ENCODE measurements at regions not wholly inside any gene's neighbourhood (a gene's known extent, or its start where the extent isn't known, plus 50 kb on each side); places are given as distances from the start of the nearest gene placed in this dataset.
"Not testable (repeated sequence)": the region's sequence is repeated elsewhere in the genome, so short reads cannot be mapped to it uniquely, and the experiment has no call there.

- ATAC-seq: no peak
- H3K27me3 Mint-ChIP-seq: no peaks in the 10 kb centered on the region
- DNase-seq: no peak
- H3K36me3 Mint-ChIP-seq (ENCODE audit: low read depth): no peaks in the 10 kb centered on the region
- no peak overlapping the region for H3K27ac Mint-ChIP-seq
- no peaks in the 10 kb centered on the region for H3K4me1 Mint-ChIP-seq
- H3K9me3 ChIP-seq (ENCODE audit: control insufficient read depth, low read length, poor library complexity, severe bottlenecking): no peaks in the 10 kb centered on the region
- H3K4me3 Mint-ChIP-seq: no peak overlapping the region
Observed at GRCh38 chrX:121349263-121349662, 301.9 kb downstream of the GLUD2 start.

GRCh38 chrX:121356139-121356849 lies 308.9 kb downstream of the GLUD2 start:
- H3K9me3 ChIP-seq (ENCODE audit: control insufficient read depth, low read length, poor library complexity, severe bottlenecking): no peaks in the 10 kb centered on the region
- ATAC-seq (no peak), DNase-seq (no peak)
- H3K27me3 Mint-ChIP-seq: no peaks in the 10 kb centered on the region
- H3K4me3 Mint-ChIP-seq: no peak overlapping the region
- H3K27ac Mint-ChIP-seq: no peak overlapping the region
- H3K36me3 Mint-ChIP-seq (ENCODE audit: low read depth): no peaks in the 10 kb centered on the region
- H3K4me1 Mint-ChIP-seq: no peaks in the 10 kb centered on the region

- no peaks in the 10 kb centered on the region for H3K36me3 Mint-ChIP-seq (ENCODE audit: low read depth)
- DNase-seq (no peak), ATAC-seq (no peak)
- no peak overlapping the region for H3K27ac Mint-ChIP-seq
- no peaks in the 10 kb centered on the region for H3K27me3 Mint-ChIP-seq
- no peaks in the 10 kb centered on the region for H3K4me1 Mint-ChIP-seq
- no peak overlapping the region for H3K4me3 Mint-ChIP-seq
- H3K9me3 ChIP-seq (ENCODE audit: control insufficient read depth, low read length, poor library complexity, severe bottlenecking): no peaks in the 10 kb centered on the region
Observed at GRCh38 chrX:121356850-121357171, 309.4 kb downstream of the GLUD2 start.

- Mint-ChIP-seq H3K27ac (no peak overlapping the region), H3K36me3 (ENCODE audit: low read depth) (no peaks in the 10 kb centered on the region), H3K4me3 (no peak overlapping the region), H3K4me1 (no peaks in the 10 kb centered on the region), H3K27me3 (no peaks in the 10 kb centered on the region)
- no peak for DNase-seq
- no peaks in the 10 kb centered on the region for H3K9me3 ChIP-seq (ENCODE audit: control insufficient read depth, low read length, poor library complexity, severe bottlenecking)
- ATAC-seq: no peak
Observed at GRCh38 chrX:121360280-121360679, 312.9 kb downstream of the GLUD2 start.

GRCh38 chrX:121365572-121366161 lies 318.3 kb downstream of the GLUD2 start:
- Mint-ChIP-seq H3K4me1 (no peaks in the 10 kb centered on the region), H3K36me3 (ENCODE audit: low read depth) (no peaks in the 10 kb centered on the region), H3K4me3 (no peak overlapping the region), H3K27ac (no peak overlapping the region), H3K27me3 (no peaks in the 10 kb centered on the region)
- no peaks in the 10 kb centered on the region for H3K9me3 ChIP-seq (ENCODE audit: control insufficient read depth, low read length, poor library complexity, severe bottlenecking)
- ATAC-seq (no peak), DNase-seq (no peak)

GRCh38 chrX:121374471-121374870 lies 327.1 kb downstream of the GLUD2 start:
- Mint-ChIP-seq H3K4me3 (no peak overlapping the region), H3K4me1 (no peaks in the 10 kb centered on the region), H3K27ac (no peak overlapping the region), H3K36me3 (ENCODE audit: low read depth) (no peaks in the 10 kb centered on the region), H3K27me3 (no peaks in the 10 kb centered on the region)
- DNase-seq: no peak
- no peak for ATAC-seq
- no peaks in the 10 kb centered on the region for H3K9me3 ChIP-seq (ENCODE audit: control insufficient read depth, low read length, poor library complexity, severe bottlenecking)

- H3K9me3 ChIP-seq (ENCODE audit: control insufficient read depth, low read length, poor library complexity, severe bottlenecking); H3K4me1 Mint-ChIP-seq; H3K27me3 Mint-ChIP-seq; DNase-seq; H3K27ac Mint-ChIP-seq; H3K36me3 Mint-ChIP-seq (ENCODE audit: low read depth); H3K4me3 Mint-ChIP-seq; ATAC-seq: not testable (repeated sequence)
Observed at GRCh38 chrX:121381915-121382314, 334.5 kb downstream of the GLUD2 start.

- no peaks in the 10 kb centered on the region for H3K27me3 Mint-ChIP-seq
- H3K36me3 Mint-ChIP-seq (ENCODE audit: low read depth): no peaks in the 10 kb centered on the region
- H3K4me1 Mint-ChIP-seq: no peaks in the 10 kb centered on the region
- H3K9me3 ChIP-seq (ENCODE audit: control insufficient read depth, low read length, poor library complexity, severe bottlenecking): no peaks in the 10 kb centered on the region
- no peak for ATAC-seq
- no peak overlapping the region for H3K4me3 Mint-ChIP-seq
- no peak for DNase-seq
- H3K27ac Mint-ChIP-seq: no peak overlapping the region
Observed at GRCh38 chrX:121389976-121390714, 342.7 kb downstream of the GLUD2 start.

- H3K4me3 Mint-ChIP-seq: no peak overlapping the region
- H3K9me3 ChIP-seq (ENCODE audit: control insufficient read depth, low read length, poor library complexity, severe bottlenecking): no peaks in the 10 kb centered on the region
- DNase-seq (no peak), ATAC-seq (no peak)
- no peak overlapping the region for H3K27ac Mint-ChIP-seq
- no peaks in the 10 kb centered on the region for H3K4me1 Mint-ChIP-seq
- H3K27me3 Mint-ChIP-seq: no peaks in the 10 kb centered on the region
- H3K36me3 Mint-ChIP-seq (ENCODE audit: low read depth): no peaks in the 10 kb centered on the region
Observed at GRCh38 chrX:121405826-121406225, 358.4 kb downstream of the GLUD2 start.

- DNase-seq (no peak), ATAC-seq (no peak)
- Mint-ChIP-seq H3K4me3 (no peak overlapping the region), H3K27ac (no peak overlapping the region), H3K4me1 (no peaks in the 10 kb centered on the region), H3K36me3 (ENCODE audit: low read depth) (no peaks in the 10 kb centered on the region), H3K27me3 (no peaks in the 10 kb centered on the region)
- H3K9me3 ChIP-seq (ENCODE audit: control insufficient read depth, low read length, poor library complexity, severe bottlenecking): no peaks in the 10 kb centered on the region
Observed at GRCh38 chrX:121407627-121408026, 360.2 kb downstream of the GLUD2 start.

GRCh38 chrX:121431514-121431913 lies 384.1 kb downstream of the GLUD2 start:
- not testable (repeated sequence) for H3K36me3 Mint-ChIP-seq (ENCODE audit: low read depth); H3K27ac Mint-ChIP-seq; H3K4me1 Mint-ChIP-seq; ATAC-seq; H3K4me3 Mint-ChIP-seq; DNase-seq; H3K9me3 ChIP-seq (ENCODE audit: control insufficient read depth, low read length, poor library complexity, severe bottlenecking); H3K27me3 Mint-ChIP-seq

- DNase-seq (no peak), ATAC-seq (no peak)
- Mint-ChIP-seq H3K4me1 (no peaks in the 10 kb centered on the region), H3K27ac (no peak overlapping the region), H3K27me3 (no peaks in the 10 kb centered on the region), H3K36me3 (ENCODE audit: low read depth) (no peaks in the 10 kb centered on the region), H3K4me3 (no peak overlapping the region)
- no peaks in the 10 kb centered on the region for H3K9me3 ChIP-seq (ENCODE audit: control insufficient read depth, low read length, poor library complexity, severe bottlenecking)
Observed at GRCh38 chrX:121433289-121433688, 385.9 kb downstream of the GLUD2 start.

- H3K4me3 Mint-ChIP-seq; H3K36me3 Mint-ChIP-seq (ENCODE audit: low read depth); H3K27ac Mint-ChIP-seq; DNase-seq; H3K4me1 Mint-ChIP-seq; ATAC-seq; H3K9me3 ChIP-seq (ENCODE audit: control insufficient read depth, low read length, poor library complexity, severe bottlenecking); H3K27me3 Mint-ChIP-seq: not testable (repeated sequence)
Observed at GRCh38 chrX:121437666-121438065, 390.3 kb downstream of the GLUD2 start.

- H3K36me3 Mint-ChIP-seq (ENCODE audit: low read depth): no peaks in the 10 kb centered on the region
- H3K4me1 Mint-ChIP-seq: no peaks in the 10 kb centered on the region
- no peak overlapping the region for H3K4me3 Mint-ChIP-seq
Observed at GRCh38 chrX:121455890-121456289, 408.5 kb downstream of the GLUD2 start.

More at GRCh38 chrX:121455890-121456289, 408.5 kb downstream of the GLUD2 start:
- DNase-seq: no peak
- ATAC-seq: no peak
- no peaks in the 10 kb centered on the region for H3K9me3 ChIP-seq (ENCODE audit: control insufficient read depth, low read length, poor library complexity, severe bottlenecking)
- H3K27ac Mint-ChIP-seq: no peak overlapping the region
- H3K27me3 Mint-ChIP-seq: no peaks in the 10 kb centered on the region

Measured in T-helper 17 cell (primary cell).